SK-N-SH treated with all-trans-retinoic acid at 6 μM for 48 hours (cell line): ENCODE measurements at regions not wholly inside any gene's neighbourhood (a gene's known extent, or its start where the extent isn't known, plus 50 kb on each side); places are given as distances from the start of the nearest gene placed in this dataset.

Source experiments
- ATAC-seq: fragments of 200-7000 bp; cut with Tn5 transposase; 3 replicates; pipeline ENCODE4 v1.9.1; 2020; ENCODE audit warnings: mild to moderate bottlenecking, moderate library complexity
- ARNTL ChIP-seq: fragments of 450-650 bp; formaldehyde crosslinking; IDR thresholded peaks from 2 replicates; pipeline ENCODE4 v1.5.0; 2020; ENCODE audit warnings: low read depth, mild to moderate bottlenecking, moderate library complexity, borderline replicate concordance
- BACH2 ChIP-seq: fragments of 250-450 bp; sonication (Bioruptor Pico); IDR thresholded peaks from 2 replicates; pipeline ENCODE4 v1.9.0; 2021; ENCODE audit warnings: mild to moderate bottlenecking, borderline replicate concordance
- CSDC2 ChIP-seq: fragments of 250-450 bp; sonication (Bioruptor Pico); IDR thresholded peaks from 2 replicates; pipeline ENCODE4 v1.5.0; 2020; ENCODE audit warnings: mild to moderate bottlenecking, moderate library complexity
- CSRNP3 ChIP-seq: fragments of 250-450 bp; sonication (Bioruptor Pico); IDR thresholded peaks from 2 replicates; pipeline ENCODE4 v1.5.1; 2021; ENCODE audit warnings: mild to moderate bottlenecking, moderate library complexity
- ESRRG ChIP-seq: fragments of 250-450 bp; sonication (Bioruptor Pico); IDR thresholded peaks from 2 replicates; pipeline ENCODE4 v1.6.1; 2021; ENCODE audit warnings: mild to moderate bottlenecking
- GLIS3 ChIP-seq: fragments of 250-450 bp; sonication (Bioruptor Pico); IDR thresholded peaks from 2 replicates; pipeline ENCODE4 v1.5.0; 2020; ENCODE audit warnings: mild to moderate bottlenecking, moderate library complexity
- ISL1 ChIP-seq: fragments of 250-450 bp; sonication (Bioruptor Pico); IDR thresholded peaks from 2 replicates; pipeline ENCODE4 v2.1.2; 2022; ENCODE audit warnings: mild to moderate bottlenecking, moderate library complexity
- OSR1 ChIP-seq: fragments of 250-450 bp; sonication (Bioruptor Pico); IDR thresholded peaks from 2 replicates; pipeline ENCODE4 v1.8.0; 2022; ENCODE audit warnings: moderate library complexity, mild to moderate bottlenecking, inconsistent platforms
- POU6F1 ChIP-seq: fragments of 250-450 bp; sonication (Bioruptor Pico); IDR thresholded peaks from 2 replicates; pipeline ENCODE4 v1.8.0; 2021; ENCODE audit warnings: low read depth, mild to moderate bottlenecking, moderate library complexity, borderline replicate concordance
- PPARA ChIP-seq: fragments of 250-450 bp; sonication (Bioruptor Pico); IDR thresholded peaks from 2 replicates; pipeline ENCODE4 v1.5.0; 2020; ENCODE audit warnings: mild to moderate bottlenecking, borderline replicate concordance
- RARB ChIP-seq: fragments of 250-450 bp; sonication (Bioruptor Pico); IDR thresholded peaks from 2 replicates; pipeline ENCODE4 v1.8.0; 2021; ENCODE audit warnings: mild to moderate bottlenecking, moderate library complexity
- SNAI2 ChIP-seq: fragments of 250-450 bp; sonication (Bioruptor Pico); IDR thresholded peaks from 2 replicates; pipeline ENCODE4 v1.5.0; 2020; ENCODE audit warnings: mild to moderate bottlenecking, moderate library complexity
- TCF4 ChIP-seq: fragments of 250-450 bp; sonication (Bioruptor Pico); IDR thresholded peaks from 2 replicates; pipeline ENCODE4 v1.8.0; 2021; ENCODE audit warnings: mild to moderate bottlenecking, moderate library complexity, borderline replicate concordance
- TSHZ2 ChIP-seq: fragments of 250-450 bp; sonication (Bioruptor Pico); IDR thresholded peaks from 2 replicates; pipeline ENCODE4 v1.5.0; 2020; ENCODE audit warnings: mild to moderate bottlenecking, moderate library complexity
- ZC3H10 ChIP-seq: fragments of 250-450 bp; sonication (Bioruptor Pico); IDR thresholded peaks from 2 replicates; pipeline ENCODE4 v1.5.1; 2021; ENCODE audit warnings: mild to moderate bottlenecking, moderate library complexity
- ZFP3 ChIP-seq: fragments of 250-450 bp; sonication (Bioruptor Pico); IDR thresholded peaks from 2 replicates; pipeline ENCODE4 v1.5.0; 2020; ENCODE audit warnings: mild to moderate bottlenecking, moderate library complexity
- ZFP30 ChIP-seq: fragments of 450-650 bp; formaldehyde crosslinking; IDR thresholded peaks from 2 replicates; pipeline ENCODE4 v1.5.0; 2022; ENCODE audit warnings: mild to moderate bottlenecking, moderate library complexity
- ZNF70 ChIP-seq: fragments of 450-650 bp; formaldehyde crosslinking; IDR thresholded peaks from 2 replicates; pipeline ENCODE4 v1.5.0; 2020; ENCODE audit warnings: mild to moderate bottlenecking, moderate library complexity
- ZNF8 ChIP-seq: fragments of 450-650 bp; formaldehyde crosslinking; IDR thresholded peaks from 2 replicates; pipeline ENCODE4 v1.5.0; 2020; ENCODE audit warnings: mild to moderate bottlenecking, moderate library complexity
- TF ChIP-seq, protein P1 (sequence below): fragments of 250-450 bp; sonication (Bioruptor Pico); IDR thresholded peaks from 2 replicates; pipeline ENCODE4 v1.5.1; 2020; ENCODE audit warnings: low read depth, mild to moderate bottlenecking, moderate library complexity
- TF ChIP-seq, protein P2 (sequence below): fragments of 250-450 bp; sonication (Bioruptor Pico); IDR thresholded peaks from 2 replicates; pipeline ENCODE4 v1.8.0; 2020; ENCODE audit warnings: mild to moderate bottlenecking, moderate library complexity, borderline replicate concordance

DNA sequence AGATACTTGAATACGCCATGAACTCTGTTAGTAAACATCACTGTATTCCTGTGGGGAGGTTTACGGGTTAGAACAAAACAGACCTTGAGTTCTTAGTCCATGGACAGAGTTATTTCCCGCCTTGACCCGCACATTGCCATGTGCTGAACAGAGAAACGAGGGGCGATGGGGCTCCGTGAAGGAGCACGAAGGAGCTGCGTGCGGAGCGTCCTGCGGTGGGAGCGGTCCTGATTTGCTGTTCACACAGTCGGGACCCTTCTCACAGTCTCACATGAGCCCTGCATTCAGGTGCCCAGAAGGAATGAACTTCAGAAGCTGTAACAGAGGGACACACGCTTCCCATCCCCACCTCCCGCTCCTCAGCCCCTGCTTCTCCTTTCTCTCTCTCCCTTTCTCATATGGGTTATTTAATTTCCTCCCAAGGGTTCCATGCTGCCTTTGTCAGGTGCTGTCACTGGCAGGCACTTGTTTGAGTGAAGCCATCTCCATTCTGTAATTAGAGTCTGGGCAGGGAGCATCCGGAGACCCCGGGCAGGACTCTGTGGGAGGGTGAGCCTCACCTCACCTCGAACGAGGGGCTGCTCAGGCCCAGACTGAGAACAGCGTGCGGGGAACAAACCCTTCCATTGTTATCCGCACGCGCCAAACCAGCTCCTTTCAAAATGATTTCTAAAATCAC is 76.9 kb downstream of the TEX29 start:
- ATAC-seq: no peak
- TF ChIP-seq SNAI2 (CRISPR knock-in tag) (no peak), RARB (CRISPR knock-in tag) (no peak), ZNF8 (CRISPR knock-in tag) (no peak), ZNF70 (CRISPR knock-in tag) (no peak), PPARA (CRISPR knock-in tag) (no peak), ESRRG (CRISPR knock-in tag) (no peak), ZFP30 (CRISPR knock-in tag) (no peak), BACH2 (CRISPR knock-in tag) (no peak), CSRNP3 (CRISPR knock-in tag) (no peak), POU6F1 (no peak), CSDC2 (CRISPR knock-in tag) (no peak), GLIS3 (CRISPR knock-in tag) (no peak), ZFP3 (CRISPR knock-in tag) (no peak), OSR1 (CRISPR knock-in tag) (no peak)
- TF ChIP-seq, protein P1, sequence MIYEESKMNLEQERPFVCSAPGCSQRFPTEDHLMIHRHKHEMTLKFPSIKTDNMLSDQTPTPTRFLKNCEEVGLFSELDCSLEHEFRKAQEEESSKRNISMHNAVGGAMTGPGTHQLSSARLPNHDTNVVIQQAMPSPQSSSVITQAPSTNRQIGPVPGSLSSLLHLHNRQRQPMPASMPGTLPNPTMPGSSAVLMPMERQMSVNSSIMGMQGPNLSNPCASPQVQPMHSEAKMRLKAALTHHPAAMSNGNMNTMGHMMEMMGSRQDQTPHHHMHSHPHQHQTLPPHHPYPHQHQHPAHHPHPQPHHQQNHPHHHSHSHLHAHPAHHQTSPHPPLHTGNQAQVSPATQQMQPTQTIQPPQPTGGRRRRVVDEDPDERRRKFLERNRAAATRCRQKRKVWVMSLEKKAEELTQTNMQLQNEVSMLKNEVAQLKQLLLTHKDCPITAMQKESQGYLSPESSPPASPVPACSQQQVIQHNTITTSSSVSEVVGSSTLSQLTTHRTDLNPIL: no peak
- TF ChIP-seq, protein P2, sequence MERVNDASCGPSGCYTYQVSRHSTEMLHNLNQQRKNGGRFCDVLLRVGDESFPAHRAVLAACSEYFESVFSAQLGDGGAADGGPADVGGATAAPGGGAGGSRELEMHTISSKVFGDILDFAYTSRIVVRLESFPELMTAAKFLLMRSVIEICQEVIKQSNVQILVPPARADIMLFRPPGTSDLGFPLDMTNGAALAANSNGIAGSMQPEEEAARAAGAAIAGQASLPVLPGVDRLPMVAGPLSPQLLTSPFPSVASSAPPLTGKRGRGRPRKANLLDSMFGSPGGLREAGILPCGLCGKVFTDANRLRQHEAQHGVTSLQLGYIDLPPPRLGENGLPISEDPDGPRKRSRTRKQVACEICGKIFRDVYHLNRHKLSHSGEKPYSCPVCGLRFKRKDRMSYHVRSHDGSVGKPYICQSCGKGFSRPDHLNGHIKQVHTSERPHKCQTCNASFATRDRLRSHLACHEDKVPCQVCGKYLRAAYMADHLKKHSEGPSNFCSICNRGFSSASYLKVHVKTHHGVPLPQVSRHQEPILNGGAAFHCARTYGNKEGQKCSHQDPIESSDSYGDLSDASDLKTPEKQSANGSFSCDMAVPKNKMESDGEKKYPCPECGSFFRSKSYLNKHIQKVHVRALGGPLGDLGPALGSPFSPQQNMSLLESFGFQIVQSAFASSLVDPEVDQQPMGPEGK (CRISPR knock-in tag): no peak

DNA sequence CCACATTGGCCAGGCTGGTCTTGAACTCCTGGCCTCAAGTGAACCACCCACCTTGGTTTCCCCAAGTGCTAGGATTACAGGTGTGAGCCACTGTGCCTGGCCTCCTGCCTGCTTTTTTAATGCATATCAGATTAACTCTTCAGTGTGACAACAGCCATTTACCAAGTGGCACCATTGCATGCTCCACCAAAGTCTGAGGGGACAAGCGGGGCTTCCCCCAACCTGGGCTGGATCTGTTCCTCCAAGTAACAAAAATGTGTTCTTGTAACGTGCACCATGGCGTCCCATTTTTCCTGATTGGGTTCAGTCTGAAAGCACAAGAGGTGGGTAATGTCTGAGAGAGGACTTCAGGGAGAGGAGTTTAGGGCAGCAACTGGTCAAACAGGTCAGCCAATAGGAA is 77.8 kb downstream of the TEX29 start:
- TF ChIP-seq GLIS3 (CRISPR knock-in tag) (no peak), ZFP30 (CRISPR knock-in tag) (no peak), ARNTL (CRISPR knock-in tag) (no peak), PPARA (CRISPR knock-in tag) (no peak), ZFP3 (CRISPR knock-in tag) (no peak), SNAI2 (CRISPR knock-in tag) (no peak), ZNF70 (CRISPR knock-in tag) (no peak), ISL1 (CRISPR knock-in tag) (no peak), POU6F1 (no peak), TSHZ2 (CRISPR knock-in tag) (no peak), CSDC2 (CRISPR knock-in tag) (no peak), ZC3H10 (CRISPR knock-in tag) (no peak), BACH2 (CRISPR knock-in tag) (no peak), ZNF8 (CRISPR knock-in tag) (no peak), OSR1 (CRISPR knock-in tag) (no peak), TCF4 (no peak), RARB (CRISPR knock-in tag) (no peak)
- TF ChIP-seq, protein P2 (CRISPR knock-in tag): no peak
- TF ChIP-seq, protein P1: no peak
- no peak for ATAC-seq
